ENCODE measurements at regions not wholly inside any gene's neighbourhood (a gene's known extent, or its start where the extent isn't known, plus 50 kb on each side); places are given as distances from the start of the nearest gene placed in this dataset.

GRCh38 chr10:3241274-3241921, 68.8 kb upstream of the PITRM1 start:
- no peaks in the 10 kb centered on the region for H3K36me3 ChIP-seq
- WGBS, 4 donors, result 90 to 94% (median 92%) methylated on average over 24 of the region's 24 CpGs
- no peak for DNase-seq
- no peaks in the 10 kb centered on the region for H3K27me3 ChIP-seq
- intact Hi-C loops (cut with DNase I), result loop anchor here in 6 of 10 donors (2.0 to 10.0 kb wide), 9 partner anchors 193 to 1529 kb away; no protein-coding TSS in a partner anchor
- H3K27ac ChIP-seq, result peak overlapping the region in 2 of 12 donors; percentile 67 to 70
- peaks cover 0 to 10% (median 3%) of the 10 kb centered on the region in 12 donors for H3K4me1 ChIP-seq
- no peak for ATAC-seq
- TF ChIP-seq POLR2A (IDR thresholded peaks at IDR 0.05), result no peak
- TF ChIP-seq, protein P1, sequence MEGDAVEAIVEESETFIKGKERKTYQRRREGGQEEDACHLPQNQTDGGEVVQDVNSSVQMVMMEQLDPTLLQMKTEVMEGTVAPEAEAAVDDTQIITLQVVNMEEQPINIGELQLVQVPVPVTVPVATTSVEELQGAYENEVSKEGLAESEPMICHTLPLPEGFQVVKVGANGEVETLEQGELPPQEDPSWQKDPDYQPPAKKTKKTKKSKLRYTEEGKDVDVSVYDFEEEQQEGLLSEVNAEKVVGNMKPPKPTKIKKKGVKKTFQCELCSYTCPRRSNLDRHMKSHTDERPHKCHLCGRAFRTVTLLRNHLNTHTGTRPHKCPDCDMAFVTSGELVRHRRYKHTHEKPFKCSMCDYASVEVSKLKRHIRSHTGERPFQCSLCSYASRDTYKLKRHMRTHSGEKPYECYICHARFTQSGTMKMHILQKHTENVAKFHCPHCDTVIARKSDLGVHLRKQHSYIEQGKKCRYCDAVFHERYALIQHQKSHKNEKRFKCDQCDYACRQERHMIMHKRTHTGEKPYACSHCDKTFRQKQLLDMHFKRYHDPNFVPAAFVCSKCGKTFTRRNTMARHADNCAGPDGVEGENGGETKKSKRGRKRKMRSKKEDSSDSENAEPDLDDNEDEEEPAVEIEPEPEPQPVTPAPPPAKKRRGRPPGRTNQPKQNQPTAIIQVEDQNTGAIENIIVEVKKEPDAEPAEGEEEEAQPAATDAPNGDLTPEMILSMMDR (IDR thresholded peaks at IDR 0.05), result no peak
- H3K9me3 ChIP-seq, result no peaks in the 10 kb centered on the region
- H3K4me3 ChIP-seq, result no peak overlapping the region

- DNase-seq (peak in 3 of 5 donors; percentile 36 to 51 (median 48)), ATAC-seq (peak; percentile 23 to 74 (median 32))
- TF ChIP-seq POLR2A (IDR thresholded peaks at IDR 0.05), result no peak
- TF ChIP-seq, protein P1 (IDR thresholded peaks at IDR 0.05), result no peak
- H3K27ac ChIP-seq, result peak overlapping the region; percentile 9 to 75 (median 54)
- H3K27me3 ChIP-seq, result no peaks in the 10 kb centered on the region
- no peaks in the 10 kb centered on the region for H3K36me3 ChIP-seq
- 57 to 71% (median 61%) methylated on average over 30 of the region's 30 CpGs for WGBS, 4 donors
- H3K4me3 ChIP-seq, result peak overlapping the region in 10 of 12 donors; percentile 1 to 36 (median 22)
- intact Hi-C loops (cut with DNase I), result loop anchor here (1.0 to 10.0 kb wide), 23 partner anchors 195 to 1531 kb away; partner anchors contain the start of gene KLF6 (in 1 of the 10)
- H3K9me3 ChIP-seq, result no peaks in the 10 kb centered on the region
- H3K4me1 ChIP-seq, result peaks cover 0 to 10% (median 3%) of the 10 kb centered on the region in 12 donors
These were observed 67.6 kb upstream of the PITRM1 start for GRCh38 chr10:3239920-3240894.

DNA sequence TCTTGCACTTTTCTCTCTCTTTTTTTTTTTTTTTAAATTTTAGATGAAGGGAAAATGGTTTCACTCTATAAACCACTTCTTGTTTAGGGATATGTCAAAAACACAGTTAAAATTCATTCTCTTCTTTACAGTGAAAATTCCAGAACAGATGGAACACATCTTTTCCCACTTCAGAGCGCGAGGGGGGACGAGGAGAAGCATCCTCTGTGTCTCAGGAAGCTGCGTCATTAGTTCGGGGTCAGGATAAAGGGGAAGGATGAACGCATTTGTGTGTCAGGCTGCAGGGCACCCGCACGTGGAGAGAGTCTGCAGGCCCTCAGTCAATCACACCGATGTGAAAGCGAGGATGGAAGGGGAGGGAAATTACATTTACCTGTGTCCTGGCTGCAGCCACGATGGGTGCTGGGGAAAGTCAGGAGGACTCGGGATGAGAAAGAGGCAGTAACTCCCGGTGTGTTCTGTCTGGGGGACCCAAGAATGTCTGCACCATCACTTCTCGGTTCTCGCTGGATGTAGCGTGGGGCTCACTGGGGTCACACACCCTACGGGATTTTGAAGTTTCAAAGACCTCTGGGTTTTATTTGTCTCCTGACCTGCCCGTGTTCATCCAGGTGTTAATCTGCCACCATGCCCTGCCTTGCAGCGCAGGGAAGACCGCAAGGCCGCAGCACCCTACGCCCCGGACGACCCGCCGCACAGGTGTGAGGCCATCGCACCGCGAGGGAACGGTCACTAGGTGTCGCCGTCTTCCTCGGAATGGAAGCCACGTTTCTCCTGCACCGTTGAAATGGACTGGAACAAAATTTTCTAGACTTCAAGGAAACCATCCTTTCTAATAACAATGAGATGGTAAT, 66.7 kb upstream of the PITRM1 start:
- Histone ChIP-seq H3K27me3 (no peaks in the 10 kb centered on the region), H3K4me1 (peaks cover 0 to 10% (median 3%) of the 10 kb centered on the region in 12 donors), H3K36me3 (no peaks in the 10 kb centered on the region), H3K9me3 (no peaks in the 10 kb centered on the region), H3K4me3 (peak overlapping the region in 8 of 12 donors; percentile 6 to 36 (median 24)), H3K27ac (peak overlapping the region in 8 of 12 donors; percentile 39 to 75 (median 54))
- TF ChIP-seq, protein P1 (IDR thresholded peaks at IDR 0.05), result peak; percentile 84 to 98 (median 94)
- no peak for TF ChIP-seq POLR2A (IDR thresholded peaks at IDR 0.05)
- DNase-seq (peak; percentile 70 to 85 (median 75)), ATAC-seq (peak; percentile 59 to 88 (median 82))
- intact Hi-C loops (cut with DNase I), result loop anchor here (1.0 to 10.0 kb wide), 17 partner anchors 538 to 1532 kb away; partner anchors contain the start of gene KLF6 (in 1 of the 10)
- WGBS, 4 donors, result 32 to 33% (median 33%) methylated on average over 35 of the region's 35 CpGs

Measured in heart left ventricle (tissue), 16 donors.